DMS114 treated with DMSO at 0.1 percent for 48 hours (cell line): ENCODE measurements at regions not wholly inside any gene's neighbourhood (a gene's known extent, or its start where the extent isn't known, plus 50 kb on each side); places are given as distances from the start of the nearest gene placed in this dataset.

ENCODE experiments used
- DNase-seq: peaks from one replicate; lab custom pipeline; 2025; ENCODE audit not compliant: unreplicated experiment; lab: John Stamatoyannopoulos, UW

- DNase-seq = no peak
These were observed 398.4 kb upstream of the ID4 start for GRCh38 chr6:19438566-19439353.

GRCh38 chr6:19440531-19440930 lies 396.6 kb upstream of the ID4 start:
- no peak for DNase-seq

DNA sequence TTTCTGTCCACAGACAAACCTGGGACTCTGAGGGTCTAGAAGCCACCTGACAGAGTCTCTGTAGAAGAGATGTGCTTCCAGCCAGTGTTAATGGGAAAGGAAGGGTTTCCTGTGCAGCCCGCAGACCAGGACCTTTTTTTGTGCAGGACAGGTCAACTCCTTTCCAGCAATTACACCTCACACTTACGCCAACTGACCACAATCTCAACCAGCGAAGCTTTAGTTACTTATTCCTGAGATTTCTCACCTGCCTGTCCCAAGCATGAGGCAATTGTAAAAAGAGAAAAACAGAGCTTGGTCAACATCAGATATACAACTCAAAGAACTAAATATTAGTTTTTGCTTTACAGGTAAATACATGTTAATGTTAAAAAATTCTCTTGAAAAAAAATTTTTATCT lies 393.8 kb upstream of the ID4 start:
- no peak for DNase-seq

DNA sequence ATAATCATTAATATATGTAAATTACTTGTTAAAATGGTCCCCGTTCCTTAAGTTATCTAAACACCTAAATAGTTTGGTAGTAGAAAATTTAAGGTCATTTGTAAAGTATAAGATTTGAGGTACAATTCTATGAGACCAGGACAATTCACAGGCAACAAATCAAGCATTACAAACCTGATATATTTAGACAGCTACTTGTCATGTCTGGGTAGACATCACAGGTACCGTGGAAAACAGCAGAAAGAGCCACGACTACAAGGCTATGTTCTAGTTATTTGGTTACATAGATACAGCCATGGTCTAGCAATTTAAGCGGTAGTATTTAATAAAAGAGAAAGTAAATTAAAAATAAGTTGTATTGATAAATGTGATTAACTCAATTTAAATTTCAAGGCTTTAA lies 393.1 kb upstream of the ID4 start:
- DNase-seq = no peak

- DNase-seq = no peak
These were observed 392.7 kb upstream of the ID4 start for GRCh38 chr6:19444481-19444880.

DNA sequence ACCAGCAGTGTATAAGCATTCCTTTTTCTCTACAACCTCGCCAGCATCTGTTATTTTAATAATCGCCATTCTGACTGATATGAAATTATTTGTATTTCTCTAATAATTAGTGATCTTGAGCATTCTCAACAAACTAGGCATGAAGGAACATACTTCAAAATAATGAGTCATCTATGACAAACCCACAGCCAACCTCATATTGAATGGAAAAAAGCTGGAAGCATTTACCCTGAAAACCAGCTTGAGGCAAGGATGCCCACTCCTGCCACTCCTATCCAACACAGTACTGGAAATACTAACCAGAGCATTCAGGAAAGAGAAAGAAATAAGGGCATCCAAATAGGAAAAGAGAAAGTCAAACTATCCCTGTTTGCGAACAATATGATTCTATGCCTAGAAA lies 390.6 kb upstream of the ID4 start:
- DNase-seq = no peak

- no peak for DNase-seq
These were observed 386.5 kb upstream of the ID4 start for GRCh38 chr6:19450651-19451050.

DNA sequence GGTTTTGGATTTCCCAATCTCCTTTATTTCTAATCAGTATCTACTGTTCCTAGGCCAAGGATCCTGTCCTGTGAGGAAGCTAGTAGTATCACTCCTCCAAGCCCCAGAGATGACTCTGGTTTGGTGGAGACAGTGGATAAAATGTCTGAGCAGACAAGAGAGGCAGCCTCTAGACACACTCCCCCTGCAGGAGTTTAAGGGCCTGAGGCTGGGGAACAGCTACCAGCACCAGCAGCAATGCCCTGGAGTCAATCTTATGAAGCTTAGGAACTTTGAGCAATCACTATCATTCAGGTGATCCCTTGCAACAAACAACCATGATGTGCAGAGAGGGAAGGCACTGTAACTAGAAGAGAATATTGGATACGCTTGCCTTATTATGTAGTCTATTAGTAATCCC lies 384.7 kb upstream of the ID4 start:
- DNase-seq = no peak

- no peak for DNase-seq
These were observed 383.0 kb upstream of the ID4 start for GRCh38 chr6:19454001-19454720.

GRCh38 chr6:19454721-19455392 lies 382.3 kb upstream of the ID4 start:
- DNase-seq = no peak

DNA sequence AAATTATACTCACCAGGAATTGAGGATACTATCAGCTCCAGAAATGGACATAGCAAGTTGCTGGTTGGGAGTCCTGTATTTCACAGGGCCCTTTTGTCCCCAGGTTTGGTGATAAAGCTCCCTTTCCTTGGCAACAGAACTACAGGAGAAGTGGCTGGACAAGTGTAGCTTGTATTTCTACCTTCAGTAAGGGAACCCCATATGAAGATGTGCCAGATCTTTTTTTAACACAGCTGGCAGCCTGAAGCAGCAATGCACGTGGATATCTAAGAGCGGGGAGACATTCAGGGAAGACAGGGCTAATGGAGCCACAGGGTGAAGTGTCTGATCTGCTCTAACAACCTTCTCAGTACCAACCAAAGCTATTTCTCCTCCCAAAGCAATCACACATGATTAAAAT lies 373.9 kb upstream of the ID4 start:
- DNase-seq = no peak

- no peak for DNase-seq
These were observed 373.2 kb upstream of the ID4 start for GRCh38 chr6:19463925-19464324.

GRCh38 chr6:19465256-19465655 lies 371.9 kb upstream of the ID4 start:
- DNase-seq = no peak

DNA sequence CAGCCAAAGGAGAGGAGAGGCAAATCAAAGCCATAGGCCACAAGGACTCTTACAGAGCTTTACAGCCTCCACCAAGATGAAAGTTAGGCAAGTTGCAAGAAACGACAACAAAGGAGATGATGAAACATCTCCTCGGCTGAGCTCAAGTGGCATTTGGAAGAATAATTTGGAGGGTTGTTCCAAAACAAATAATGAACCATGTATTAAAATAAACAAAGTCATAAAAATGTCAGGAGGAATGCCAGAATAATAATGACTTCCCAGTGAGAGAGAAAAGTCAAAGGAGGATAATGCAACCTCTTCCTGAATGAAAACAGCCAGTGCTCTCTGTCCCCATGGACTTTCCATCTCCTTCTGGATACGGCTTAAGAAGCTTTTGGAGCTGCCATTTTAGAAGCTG lies 371.4 kb upstream of the ID4 start:
- DNase-seq = no peak

DNA sequence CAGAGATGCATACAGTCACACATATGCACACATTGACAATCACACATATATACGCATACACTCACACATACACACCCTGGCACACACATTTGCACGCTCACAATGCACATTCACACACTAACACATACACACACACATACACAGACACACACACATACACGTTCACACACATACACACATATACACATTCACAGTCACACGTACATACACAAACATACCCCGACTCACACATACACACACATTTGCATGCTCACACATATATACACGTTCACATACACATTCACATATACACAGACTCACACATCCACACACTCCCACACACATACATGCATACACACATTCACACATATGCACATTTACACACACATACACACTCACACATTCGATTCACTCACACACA lies 366.8 kb upstream of the ID4 start:
- no peak for DNase-seq

DNA sequence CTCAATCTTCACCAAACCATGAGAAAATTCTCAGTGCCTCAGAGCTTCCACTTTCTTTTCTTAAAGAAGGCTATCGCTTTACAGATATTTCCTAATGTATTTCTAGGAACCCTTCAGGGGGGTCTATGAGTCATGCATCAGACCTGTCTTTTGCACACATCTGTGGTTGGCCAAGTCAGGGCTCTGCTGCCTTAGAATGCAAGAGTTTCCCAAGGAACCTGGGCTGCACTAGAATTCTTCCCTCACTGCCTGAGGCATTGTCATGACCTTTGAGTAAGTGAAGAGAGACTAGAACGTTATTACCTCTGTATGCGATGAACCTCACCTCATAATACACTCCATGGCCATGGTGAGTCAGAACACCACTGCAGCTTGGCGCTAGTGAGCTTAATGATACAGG lies 365.0 kb upstream of the ID4 start:
- DNase-seq = no peak

GRCh38 chr6:19472850-19473249 lies 364.3 kb upstream of the ID4 start:
- DNase-seq = no peak

- DNase-seq = no peak
These were observed 359.6 kb upstream of the ID4 start for GRCh38 chr6:19477563-19477962.

DNA sequence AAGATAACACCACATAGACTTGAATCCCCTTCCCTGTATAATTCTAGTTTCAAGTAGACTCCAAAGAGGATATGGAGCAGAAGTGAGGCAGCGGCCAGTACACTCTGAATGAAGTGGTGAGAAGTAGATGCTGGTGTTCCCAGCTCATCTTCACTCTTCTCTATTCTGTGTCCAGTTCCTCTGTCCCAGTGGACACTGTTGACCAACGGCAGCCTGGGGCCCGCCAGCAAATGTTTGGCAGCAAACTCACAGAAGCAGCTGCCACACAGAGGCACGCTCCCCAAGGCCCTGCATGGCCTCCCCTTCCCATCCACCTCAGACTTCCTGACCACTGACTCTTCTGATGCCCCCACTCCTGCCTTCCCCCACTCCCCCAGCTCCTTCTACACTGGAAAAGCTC lies 358.9 kb upstream of the ID4 start:
- DNase-seq = no peak

DNA sequence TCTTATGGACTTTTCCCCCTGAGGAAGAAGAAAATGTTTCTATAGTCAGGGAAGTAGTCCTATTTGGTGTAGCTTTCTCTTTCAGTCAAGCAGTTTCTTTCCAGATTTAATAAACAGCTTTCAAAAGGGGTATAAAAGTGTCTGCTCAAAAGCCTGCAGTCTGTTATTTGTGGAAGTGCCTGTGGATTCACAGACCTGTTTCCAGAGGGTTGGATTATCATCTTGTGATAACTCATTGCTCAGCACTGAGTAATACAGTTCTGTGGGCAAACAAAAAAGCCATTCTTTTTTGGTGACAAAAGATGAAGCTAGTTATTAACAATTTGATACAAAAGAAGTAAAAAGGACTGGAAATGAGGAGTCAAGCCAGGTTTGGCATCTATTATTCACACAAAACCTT lies 358.2 kb upstream of the ID4 start:
- DNase-seq = no peak

- no peak for DNase-seq
These were observed 357.6 kb upstream of the ID4 start for GRCh38 chr6:19479551-19479950.
